NCI-H2227 (cell line): ENCODE measurements at regions not wholly inside any gene's neighbourhood (a gene's known extent, or its start where the extent isn't known, plus 50 kb on each side); places are given as distances from the start of the nearest gene placed in this dataset.

Source experiments
- DNase-seq: peaks from one replicate; lab custom pipeline; 2025; ENCODE audit not compliant: unreplicated experiment; lab: John Stamatoyannopoulos, UW

DNA sequence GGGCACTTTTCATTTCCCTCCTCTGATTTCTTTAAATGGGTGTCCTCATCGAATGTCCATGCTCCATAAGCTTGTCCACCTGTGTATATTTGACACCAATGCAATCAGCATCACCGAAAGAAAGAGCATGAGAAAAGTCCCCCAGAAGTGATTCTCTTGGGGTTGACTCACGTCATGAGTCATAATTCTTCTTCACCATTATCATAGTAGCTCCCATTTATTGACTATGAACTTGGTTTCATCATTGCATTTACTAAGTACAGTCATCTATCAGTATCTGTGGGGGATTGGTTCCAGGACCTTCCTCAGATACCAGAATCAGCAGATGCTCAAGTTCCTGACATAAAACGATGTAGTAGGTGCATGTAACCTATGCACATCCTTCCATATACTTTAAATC, 372.5 kb upstream of the CFAP20DC start:
- no peak for DNase-seq

DNA sequence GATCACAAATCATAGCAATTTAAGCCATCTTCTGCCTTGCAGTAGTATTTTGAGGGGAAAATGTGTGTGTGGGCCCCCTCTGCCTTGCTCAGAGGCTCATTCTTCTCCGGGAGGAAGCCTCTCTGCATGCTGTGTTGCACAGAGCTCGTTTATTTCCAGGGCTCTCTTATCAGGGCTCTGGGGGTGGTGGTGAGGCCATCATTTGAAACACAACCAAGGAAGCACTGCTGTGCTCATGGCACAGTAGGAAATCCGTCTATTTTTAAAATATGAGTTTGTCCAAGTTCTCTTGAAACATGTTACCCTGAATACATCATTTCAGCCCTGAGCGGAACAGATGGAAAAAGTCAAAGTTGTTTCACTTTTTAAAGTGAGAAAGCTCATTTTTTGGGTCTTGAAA, 369.0 kb upstream of the CFAP20DC start:
- no peak for DNase-seq

DNA sequence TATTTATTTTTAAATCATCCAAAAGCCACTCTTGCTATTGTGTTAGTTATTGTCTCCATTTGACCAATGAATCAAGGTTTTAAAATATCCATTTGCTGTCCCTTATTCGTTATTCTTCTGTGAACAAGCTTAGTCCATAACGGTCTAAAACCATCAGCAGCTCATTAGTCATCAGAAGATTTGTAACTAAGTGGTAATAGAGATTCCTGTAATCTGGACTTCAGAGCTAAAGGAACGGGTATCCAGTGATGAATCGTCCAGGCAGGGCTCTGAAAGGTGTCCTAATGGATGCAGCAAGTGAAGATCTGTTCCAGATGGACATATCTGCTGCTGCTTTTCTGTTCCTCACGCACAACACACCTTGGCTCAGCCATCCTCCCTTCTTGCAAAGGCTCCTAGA, 362.7 kb upstream of the CFAP20DC start:
- no peak for DNase-seq

DNA sequence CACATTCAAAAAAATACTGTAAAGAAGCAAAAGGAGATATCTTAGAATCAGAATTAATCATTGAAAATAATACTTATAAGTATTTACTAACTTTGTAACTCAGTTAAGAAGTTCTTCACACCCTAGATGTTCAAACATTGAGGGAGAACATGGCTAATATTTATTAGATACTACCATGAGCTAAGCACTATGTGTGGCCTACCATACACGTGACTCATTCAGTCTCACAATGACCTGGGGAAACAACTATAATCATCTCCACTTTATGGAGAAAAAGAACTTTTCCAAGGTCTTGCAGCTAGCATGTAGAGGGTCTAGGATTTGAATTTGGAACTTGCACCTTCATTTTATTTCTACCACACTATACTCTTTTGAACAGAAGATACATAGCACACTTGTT, 361.9 kb upstream of the CFAP20DC start:
- no peak for DNase-seq

DNA sequence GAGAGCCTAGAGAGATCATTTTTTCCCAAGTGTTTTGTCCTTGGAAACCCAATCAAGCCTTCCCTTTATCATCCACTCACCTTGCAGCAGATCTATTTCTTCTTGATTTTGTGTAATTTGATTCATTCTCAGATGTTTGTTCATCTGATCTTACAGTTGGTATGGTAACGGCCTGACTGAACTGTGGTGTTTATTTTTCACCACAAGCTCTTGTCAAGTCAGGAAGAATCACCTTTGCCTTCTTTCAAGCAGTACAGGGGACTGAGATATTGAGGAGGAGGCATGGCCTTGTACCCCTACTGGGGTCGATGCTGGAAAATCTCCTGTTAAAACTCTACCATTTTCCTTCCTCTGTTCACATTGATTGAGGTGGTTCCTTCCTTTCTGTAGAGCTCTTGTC, 361.4 kb upstream of the CFAP20DC start:
- DNase-seq = no peak

DNA sequence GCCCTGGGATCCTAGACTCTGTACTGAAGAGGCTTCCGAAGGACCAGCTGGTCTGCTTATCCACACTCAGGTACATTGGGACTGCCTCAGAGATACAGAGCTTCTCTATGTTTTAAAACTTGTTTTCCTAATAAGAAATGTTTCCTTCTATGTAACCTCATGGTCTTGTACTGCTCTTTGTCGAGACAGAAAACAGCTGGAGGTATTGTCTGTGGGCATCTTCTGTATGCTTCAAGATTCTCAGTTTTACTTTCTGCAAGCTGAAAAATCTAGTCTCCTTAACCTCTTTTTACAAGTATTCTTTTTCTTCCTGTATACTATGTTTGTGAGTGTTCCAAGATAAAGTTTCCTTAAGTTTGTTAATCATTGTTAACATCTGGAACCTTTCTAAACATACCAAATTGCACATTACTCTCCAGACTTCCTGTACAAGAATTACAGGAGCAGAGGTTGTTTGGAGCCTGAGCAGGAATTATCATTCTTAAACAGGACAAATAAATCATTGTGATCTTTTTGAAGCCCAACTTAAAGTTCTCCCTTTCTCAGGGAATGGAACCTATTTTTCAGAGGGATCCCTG, 358.3 kb upstream of the CFAP20DC start:
- DNase-seq = no peak

DNA sequence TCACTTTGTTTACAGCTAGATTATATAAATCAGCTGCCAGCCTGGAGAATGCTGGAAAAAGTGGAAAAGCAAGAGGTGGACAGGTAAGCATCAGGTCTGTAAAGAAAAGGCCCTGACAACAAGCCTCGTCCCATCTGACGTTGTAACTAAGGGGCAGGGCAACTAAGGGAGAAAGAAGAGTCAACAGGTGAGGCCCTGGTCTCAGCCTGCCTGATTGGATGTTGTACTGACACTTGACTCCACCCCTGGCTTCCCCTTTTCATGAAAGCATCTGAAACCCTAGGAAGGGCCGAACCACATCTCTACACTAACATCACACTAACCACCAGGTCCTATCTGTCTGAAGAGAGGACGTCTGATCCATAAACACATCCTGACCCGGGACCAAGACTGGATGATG, 357.6 kb upstream of the CFAP20DC start:
- no peak for DNase-seq

DNA sequence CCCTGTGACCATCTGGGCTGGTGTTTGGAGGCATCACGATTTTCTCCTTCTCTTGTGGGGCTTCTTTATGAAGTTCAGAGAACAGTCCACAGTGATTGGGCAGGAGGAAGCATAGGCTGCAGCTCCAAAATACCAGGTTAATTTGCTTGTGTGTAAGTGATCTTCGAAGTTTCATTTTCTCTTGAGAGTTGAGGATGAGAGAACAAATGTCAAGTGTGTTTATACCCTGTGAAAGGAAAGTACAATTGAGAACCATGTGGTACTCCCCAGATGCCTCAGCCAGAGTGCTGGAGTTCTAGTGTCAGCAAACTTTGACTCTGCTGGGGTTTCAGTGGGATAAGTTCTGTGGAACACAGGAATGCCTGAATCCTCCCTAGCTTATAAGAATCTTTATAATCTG, 357.1 kb upstream of the CFAP20DC start:
- no peak for DNase-seq

DNA sequence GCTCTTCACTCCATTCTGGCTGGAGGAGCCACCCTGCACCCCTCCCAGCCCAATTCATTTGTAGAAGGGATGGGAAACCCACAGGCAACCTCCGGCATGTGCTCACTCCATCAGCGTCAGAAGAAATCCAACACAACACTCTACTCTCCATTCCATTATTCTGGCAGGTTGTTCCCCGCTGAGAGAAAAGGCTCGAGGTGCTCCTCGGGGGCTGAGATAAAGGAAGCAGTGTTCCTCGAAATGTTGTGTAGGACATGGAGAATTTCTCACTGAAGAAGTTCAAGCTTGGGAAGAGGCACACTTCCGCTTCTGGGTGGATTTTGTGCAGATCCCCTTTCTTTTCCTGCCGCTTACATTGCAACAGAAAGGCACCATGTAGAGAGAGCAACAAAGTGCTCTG, 355.0 kb upstream of the CFAP20DC start:
- no peak for DNase-seq

DNA sequence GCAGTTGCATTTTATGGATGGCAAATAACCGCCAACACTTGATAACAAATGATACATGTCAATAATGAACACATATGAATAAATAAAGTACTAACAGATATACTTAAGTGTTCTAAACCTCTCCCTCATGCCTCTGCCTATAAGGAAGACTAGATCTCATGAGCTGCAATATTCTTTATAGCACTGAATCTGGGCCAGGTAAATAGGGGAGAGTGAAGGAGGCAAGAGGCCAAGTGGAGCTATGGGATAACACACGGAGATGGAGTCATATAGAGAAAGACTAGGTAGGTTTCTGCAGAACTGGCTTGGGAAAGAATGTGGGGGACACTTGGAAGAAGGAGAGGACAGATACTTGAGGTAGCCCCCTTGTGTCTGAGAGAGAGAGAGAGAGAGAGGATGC, 354.2 kb upstream of the CFAP20DC start:
- no peak for DNase-seq

DNA sequence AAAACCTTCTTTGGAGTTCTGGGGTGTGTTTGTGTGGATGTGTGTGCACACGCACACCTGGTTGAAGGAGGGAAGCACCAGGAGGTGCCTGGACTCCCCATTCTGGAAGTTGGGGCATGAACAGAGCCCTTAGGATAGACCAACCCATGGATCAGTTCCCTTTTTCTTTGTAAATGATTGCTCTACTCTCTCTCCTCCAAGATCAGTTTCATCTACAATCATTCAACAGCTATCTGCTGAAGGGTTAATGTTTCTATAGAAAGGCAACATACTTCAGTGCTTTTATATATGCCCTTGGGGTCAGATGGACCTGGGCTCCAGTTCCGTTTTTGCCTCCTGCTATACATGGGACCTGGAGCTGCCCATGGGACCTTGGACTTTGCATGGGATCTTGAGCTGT, 352.1 kb upstream of the CFAP20DC start:
- no peak for DNase-seq

DNA sequence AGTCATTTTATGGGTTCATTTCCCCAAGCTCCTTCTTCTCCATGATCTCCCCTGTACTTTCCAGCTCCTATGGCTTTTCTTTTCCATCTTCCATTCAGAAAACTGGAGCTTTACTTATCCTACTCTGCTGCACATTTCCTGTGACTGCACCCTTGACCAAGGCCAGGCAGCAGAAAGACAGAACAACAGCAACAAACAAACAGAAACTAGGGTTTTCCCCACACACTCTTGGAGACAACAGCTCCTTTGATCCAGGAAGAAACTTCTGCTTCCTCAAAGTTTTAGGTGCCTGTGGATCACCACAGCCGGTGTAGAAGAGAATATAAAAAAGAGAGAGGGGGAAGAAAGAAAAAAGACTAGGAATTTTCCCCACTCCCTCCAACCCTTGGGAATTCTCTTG, 342.3 kb upstream of the CFAP20DC start:
- no peak for DNase-seq

DNA sequence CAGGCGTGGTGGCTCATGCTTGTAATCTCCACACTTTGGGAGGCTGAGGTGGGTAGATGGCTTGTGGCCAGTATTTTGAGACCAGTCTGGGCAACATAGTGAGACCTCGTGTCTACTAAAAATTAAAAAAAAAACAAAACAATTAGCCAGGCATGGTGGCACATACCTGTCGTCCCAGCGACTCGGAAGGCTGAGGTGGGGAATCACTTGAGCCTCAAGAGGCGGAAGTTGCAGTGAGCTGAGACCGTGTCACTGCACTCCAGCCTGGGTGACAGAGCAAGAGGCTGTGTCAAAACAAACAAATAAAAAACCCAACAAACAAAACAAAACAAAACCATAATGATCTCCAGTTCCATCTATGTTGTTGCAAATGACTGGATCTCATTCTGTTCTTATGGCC, 341.3 kb upstream of the CFAP20DC start:
- DNase-seq = no peak

DNA sequence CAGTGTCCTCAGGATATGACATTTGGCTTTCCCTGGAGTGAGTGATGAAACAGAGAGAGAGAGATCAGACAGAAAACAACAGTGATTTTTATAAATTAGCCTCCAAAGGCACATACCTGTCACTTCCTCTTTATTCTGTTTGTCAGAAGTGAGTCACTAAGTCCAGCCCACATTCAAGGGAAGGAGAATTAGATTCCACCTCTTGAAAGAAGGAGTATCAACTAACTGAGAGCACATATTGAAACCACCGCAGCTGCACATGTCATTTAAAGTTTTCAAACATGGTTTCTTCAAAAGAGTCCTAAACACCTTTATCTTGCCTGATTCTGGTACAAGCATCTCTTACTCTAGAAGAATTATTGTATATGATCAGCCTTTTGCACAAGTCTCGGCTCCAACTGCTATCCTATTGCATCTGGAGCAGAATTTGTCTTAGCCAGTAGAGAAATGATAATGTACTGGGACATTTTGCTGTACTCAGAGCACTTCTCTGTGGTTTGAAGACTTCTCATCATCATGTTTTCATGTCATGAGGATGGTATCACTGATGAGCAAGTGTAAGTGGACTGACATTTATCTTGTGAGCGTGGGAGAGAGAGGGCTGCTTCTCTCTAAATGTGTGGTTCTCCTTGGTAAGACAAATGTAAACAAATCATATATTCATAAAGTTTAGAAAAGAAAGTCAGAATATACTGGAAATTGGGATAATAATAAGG, 338.9 kb upstream of the CFAP20DC start:
- no peak for DNase-seq

DNA sequence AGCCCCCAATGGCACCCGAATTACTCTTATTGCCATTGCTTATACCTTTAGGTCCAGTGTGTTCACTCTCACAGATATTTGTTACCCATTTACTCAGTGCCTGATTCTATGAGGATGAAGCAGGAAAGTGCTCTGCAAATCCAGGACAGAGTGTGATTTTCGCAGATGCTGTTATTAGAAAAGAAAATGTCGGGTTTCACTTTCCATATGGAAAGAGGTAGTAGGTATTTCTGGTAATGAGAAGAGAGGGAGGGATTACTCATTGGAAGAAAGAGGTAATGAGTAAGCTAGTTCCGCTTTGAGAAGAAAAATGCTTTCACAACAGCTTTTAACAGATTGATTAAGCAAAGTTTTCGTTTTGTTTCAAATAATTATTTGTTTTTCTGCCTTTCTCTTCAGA, 336.3 kb upstream of the CFAP20DC start:
- no peak for DNase-seq

DNA sequence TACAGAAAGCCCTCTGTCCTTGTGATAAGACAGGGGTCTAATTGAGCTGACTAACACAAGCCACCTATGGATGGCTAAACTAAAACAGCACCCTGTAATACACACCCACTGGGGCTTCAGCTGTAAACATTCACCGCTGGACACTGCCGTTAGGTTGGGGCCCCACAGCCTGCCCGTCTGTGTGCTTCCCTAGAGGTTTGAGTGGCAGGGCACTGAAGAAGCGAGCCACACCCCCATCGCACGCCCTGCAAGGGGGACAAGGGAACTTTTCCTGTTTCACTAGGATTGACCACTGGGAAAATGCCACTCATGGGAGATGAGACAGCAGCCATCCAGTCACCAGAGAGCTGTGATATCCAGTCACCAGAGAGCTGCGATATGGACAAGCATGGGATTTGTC, 335.7 kb upstream of the CFAP20DC start:
- no peak for DNase-seq

DNA sequence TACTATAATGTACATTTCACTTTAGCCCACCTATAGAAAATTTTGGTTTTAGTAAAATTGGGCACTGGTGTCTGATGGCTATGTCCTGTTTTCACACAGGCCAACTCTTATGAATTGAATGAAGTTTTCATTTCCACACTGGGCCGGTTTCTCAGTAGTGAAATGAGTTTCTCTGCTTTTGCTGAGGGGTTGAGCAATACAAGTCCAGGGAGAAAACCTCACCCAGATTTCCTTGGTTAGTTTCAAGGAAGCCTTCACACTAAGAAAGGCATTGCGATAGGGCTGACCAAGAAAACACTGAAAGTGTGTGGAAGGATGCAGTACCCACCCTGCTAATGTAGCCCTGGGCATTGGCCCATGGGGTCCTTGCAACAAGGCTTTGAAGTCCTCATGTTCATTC, 331.5 kb upstream of the CFAP20DC start:
- DNase-seq = no peak

DNA sequence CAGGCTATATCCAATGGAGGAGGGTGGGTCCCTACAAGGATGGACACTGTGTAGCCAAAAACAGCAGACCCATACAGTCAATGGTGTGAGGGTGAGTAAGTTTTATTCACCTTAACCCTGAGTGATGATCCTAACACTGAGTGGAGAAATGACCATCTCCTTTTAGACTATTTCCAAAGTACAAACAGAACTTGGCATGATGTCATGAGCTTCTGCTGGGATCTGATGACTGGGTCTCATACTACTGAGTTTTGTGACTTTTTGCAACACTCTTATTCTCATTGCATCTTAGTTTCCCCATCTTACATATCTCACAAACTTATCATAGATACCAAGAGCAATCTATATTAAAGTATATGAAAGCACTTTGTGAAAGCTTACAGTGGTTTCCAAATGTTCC, 330.3 kb upstream of the CFAP20DC start:
- no peak for DNase-seq

DNA sequence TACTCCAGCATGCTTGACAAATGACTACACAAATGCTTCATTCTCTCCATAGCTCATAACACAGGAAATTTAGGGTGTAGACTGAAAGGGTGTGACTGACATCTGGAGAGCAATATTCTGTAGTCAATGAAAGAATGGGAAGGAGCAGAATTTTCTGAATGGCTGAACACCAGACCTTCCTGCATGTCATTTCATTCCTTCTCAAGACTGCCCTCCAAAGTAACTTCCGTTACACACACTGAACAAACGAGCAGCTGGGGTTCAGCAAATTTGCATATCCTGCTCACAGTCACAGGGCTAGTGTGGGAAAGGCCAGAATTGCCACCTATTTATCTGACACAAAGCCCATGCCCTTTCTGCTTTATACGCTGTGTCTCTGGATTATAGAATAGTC, 325.0 kb upstream of the CFAP20DC start:
- DNase-seq = no peak

DNA sequence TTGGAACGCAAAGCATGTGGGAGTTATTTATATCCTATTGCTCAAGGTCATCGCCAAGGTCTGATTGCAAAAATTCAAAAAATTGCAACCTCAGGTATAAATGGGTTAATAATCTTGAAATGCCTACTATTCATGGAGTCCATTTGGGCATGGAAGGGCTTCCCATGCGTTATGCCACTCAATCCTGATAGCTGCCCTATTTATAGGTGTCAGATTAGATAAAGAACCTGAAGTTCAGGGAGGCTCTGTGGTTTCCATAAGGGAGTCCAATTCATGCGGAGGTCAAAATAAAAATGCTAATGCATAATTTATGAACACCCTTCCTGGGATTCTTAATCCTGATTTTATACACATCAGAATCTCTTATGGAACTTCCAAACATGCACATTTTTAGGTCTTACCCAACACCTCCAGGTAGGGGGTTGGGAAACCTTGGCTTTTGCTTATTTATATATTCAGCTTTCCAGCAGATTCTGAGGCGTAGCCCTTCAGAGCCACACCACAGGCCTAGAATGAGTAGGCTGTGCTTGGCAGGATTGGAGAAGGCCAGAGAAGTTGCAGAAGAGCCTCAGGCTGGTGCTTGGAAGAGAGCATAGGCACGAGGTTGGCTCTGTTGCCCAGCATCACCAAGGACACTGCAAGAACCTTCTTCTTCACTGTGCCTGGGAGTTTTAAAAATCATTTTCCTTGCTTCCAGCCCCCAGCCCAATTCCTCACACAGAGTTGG, 324.4 kb upstream of the CFAP20DC start:
- no peak for DNase-seq

DNA sequence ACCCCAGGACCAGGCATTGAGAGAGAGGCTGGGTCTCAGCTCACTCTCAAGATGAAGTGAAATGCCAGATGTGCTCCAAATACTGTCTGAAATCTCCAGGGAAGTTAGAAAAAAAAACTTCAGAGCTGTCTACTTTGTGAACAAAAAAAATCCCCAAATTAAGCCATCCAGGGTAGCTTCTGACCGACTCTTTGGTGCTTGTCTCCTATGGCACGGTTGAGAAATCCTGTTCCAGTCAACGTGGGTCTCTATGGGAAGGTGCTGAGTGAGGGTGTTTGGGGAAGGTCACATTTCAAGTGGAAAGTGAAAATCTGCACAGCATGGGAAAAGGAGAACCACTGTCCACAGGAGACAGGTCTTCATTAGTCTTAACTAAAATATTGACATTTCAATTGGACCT, 322.5 kb upstream of the CFAP20DC start:
- no peak for DNase-seq

DNA sequence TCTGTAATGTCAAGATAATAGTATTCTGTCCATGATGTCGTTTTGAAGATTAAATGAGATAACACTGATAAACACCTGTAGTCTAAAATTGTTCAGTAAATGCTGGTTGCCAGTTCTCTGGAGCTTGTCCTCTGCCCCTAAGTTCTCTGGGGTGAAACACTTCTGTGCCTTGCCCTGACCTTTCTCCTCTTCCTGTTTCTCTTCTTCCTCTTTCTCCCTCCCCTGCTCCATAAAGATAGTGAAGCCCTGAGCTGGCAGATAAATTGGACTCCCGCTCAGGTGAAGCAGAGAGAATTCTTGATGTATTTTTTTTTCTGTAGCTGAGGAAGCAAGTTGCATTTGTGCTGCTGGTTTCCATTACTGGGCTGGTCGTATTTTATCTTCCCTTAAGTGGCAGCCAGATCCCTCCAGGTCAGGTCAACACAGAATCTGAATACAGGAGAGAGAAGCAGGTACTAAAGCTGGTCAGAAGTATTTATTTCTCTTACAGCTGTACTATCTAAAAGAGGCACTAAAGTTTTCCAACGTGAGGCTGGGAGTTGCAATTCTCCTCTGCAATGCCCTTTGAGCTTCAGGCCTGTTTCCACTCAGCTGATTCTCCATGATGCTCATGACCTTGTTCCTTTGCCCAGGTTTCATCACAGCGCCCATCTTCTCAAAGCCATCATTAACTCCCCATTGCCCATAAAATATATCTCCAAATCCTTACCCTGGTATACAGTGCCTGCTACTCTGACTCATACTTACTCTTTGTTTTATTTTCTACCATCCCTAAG, 319.3 kb upstream of the CFAP20DC start:
- no peak for DNase-seq
